HG03378 (cell line): ENCODE measurements at regions not wholly inside any gene's neighbourhood (a gene's known extent, or its start where the extent isn't known, plus 50 kb on each side); places are given as distances from the start of the nearest gene placed in this dataset.
"Not testable (repeated sequence)": the region's sequence is repeated elsewhere in the genome, so short reads cannot be mapped to it uniquely, and the experiment has no call there.

Source experiments
- ATAC-seq: cut with Tn5 transposase; IDR thresholded peaks from one replicate; pipeline ENCODE4 v1.9.1; 2021; ENCODE audit warnings: mild to moderate bottlenecking, moderate library complexity; ENCODE audit not compliant: unreplicated experiment

DNA sequence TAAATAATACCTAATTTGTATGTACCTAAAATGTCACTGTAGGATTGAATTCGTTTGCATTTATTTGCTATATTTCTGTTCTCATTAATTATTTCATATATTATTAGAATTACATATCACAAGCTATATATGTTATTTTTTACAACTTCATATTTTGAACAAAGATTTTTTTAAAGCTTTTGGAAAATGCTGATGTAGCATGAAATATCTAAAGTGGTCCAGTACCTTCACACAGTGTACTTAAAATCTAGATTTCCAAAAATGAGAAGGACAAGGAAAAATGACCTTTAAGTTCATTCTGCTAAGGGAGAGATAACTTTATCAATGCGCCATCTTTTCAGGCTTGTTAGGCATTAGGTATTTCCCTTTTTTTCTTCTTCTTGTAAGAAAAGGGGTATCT lies 71.8 kb downstream of the LARP7 start:
- no peak for ATAC-seq

DNA sequence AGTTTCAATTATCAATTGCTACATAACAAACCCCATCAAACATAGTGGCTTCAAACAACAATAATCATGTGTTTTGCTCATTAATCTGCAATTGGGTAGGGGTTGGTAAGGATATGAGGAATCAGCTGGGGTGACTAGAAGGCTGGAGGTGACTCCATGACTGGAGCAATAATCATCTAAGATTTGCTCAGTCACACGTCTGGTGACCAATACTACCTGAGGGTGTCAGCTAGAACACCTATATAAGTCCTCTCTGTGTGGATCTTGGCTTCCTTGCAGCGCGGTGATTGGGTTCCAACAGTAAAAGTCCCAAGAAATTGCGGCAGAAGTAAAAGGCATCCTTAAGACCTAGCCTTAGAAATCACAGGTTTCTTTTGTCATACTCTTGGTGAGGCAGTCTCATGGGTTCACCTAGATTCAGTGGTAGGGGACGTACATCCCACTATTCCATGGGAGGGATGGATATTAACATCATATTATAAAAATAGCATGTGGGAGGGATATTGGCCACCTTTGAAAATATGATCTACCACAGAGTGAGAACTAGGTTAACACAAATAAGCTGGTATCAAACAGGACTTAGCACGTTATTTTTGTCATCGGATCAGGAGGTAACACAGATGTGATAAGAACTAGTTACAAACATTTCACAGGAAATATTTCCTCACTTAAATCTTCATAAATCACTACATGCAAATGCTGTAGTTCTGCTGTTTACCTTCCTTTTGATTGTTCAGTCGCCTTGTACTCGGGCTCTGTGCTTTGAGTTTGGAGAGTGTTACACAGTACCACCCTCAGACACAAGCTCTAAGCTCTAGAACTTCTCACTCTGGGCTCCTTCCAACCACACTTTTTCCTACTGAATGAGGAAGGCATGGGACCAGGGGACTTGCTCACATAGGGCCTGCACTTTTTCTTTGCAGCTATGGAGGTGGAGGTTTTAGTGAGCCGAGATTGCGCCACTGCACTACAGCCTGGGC lies 78.3 kb downstream of the LARP7 start:
- ATAC-seq = no peak

DNA sequence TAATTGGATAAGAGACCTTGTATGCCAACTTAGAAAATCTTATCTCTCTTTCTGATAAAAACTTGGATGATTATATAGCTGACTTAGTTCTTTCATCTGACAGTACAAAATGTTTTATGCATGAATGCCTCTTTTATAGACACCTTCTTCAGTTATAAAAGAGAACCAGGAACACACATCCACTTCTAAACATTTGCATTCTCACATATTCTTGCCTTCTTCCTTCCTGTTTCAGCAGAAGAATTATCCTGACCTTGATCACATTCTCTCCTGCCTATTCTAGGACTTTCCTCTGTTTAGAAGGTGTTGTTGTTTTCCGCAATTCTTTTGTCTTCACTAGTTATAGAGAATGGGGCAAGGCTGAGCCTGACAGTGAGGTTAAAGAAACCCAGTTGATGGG lies 80.9 kb downstream of the LARP7 start:
- ATAC-seq = no peak

DNA sequence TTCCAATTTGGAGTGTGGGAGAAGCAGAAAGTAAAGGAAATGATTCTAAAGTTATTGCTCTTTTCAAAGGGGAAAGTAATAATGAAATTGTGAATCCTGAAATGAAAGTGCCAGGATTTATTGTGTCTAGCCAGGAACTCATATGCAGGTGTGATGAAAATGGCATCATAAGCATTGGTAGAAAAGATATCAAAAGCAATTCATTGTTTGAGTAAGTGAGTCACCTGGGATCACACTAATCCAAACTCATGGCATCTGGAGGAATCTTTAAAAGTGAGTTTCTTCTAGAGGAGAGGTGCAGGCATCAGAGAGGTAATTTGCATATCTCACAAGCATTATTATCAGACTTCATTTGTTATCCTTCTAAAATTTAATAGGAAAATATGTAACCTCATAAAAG lies 84.7 kb downstream of the LARP7 start:
- no peak for ATAC-seq

DNA sequence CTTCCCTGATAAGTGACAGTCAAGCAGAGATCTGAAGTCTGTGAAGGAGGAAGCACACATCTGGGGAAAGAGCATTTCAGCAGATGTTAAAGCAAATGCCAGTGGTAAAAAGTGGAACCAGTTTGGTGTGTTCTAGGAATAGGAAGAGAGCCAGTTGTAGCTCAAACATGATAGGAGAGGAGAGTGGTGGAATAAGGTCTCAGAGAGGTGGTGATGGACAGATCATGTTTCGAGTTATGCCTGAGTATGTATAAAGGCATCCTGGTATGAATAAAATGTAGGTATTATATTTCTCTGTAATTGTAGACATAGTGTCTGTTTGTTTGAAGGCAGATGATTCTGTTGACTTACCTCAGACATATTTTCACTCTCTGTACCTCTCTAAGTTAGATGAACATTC lies 89.1 kb downstream of the LARP7 start:
- no peak for ATAC-seq

DNA sequence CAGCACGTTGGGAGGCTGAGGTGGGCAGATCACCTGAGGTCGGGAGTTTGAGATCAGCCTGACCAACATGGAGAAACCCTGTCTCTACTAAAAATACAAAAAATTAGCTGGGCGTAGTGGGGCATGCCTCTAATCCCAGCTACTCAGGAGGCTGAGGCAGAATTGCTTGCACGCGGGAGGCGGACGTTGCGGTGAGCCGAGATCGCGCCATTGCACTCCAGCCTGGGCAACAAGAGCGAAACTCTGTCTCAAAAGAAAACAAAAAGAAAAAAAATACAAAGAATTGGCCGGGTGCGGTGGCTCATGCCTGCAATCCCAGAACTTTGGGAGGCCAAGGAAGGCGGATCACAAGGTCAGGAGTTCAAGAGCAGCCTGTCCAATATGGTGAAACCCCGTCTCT lies 90.8 kb downstream of the LARP7 start:
- not testable (repeated sequence) for ATAC-seq

DNA sequence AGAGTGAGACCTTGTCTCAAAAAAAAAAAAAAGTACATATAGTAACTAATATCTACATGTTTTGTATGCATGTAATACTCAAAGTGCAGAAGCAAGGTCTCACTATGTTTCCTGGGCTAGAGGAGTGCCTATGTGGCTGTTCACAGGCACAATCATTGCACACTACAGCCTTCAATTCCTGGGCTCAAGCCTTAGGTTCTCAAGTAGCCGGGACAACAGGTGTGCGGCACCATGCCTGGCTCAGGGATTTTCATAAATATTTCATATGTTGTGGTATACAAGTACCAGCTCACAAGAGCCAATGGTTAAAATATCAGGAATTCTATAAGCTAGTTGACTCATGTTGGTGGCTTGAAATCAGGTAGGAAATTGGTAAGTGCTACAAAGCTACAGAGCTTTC lies 94.8 kb downstream of the LARP7 start:
- ATAC-seq = no peak

DNA sequence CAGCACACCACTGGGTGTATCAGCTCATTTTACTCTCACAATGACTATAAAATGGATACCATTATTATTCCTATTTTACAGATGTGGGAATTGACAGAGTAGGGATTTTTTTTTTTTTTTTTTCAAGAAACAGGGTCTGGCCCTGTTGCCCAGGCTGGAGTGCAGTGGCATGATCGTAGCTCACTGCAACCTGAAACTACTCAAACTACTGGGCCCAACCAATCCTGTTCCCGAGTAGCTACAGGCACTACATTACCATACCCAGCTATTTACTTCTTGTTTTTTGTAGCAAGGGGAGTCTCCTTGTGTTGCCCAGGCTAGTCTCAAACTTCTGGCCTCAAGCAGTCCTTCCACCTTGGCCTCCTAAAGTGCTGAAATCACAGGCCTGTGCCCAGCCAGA lies 95.2 kb downstream of the LARP7 start:
- ATAC-seq = no peak

DNA sequence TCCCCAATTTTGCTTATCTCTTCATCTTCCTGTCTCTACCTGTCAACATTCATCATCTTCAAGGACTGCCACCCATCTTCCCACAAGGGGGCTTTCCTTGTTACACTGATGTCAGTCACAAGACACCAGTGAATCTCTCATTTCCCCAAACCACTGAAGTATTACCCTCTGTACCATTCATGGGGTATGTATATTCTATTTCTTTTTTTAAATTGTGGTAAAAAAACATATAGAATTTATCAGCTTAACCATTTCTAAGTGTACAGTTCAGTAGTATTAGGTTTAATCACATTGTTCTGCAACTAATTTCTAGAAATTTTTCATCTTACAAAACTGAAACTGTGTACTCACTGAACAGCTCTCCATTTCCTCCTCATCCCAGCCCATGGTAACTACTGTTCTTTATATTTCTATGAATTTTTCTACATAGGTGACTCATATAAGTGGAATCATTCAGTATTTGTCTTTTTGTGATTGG lies 98.6 kb downstream of the LARP7 start:
- ATAC-seq = peak; percentile 83

DNA sequence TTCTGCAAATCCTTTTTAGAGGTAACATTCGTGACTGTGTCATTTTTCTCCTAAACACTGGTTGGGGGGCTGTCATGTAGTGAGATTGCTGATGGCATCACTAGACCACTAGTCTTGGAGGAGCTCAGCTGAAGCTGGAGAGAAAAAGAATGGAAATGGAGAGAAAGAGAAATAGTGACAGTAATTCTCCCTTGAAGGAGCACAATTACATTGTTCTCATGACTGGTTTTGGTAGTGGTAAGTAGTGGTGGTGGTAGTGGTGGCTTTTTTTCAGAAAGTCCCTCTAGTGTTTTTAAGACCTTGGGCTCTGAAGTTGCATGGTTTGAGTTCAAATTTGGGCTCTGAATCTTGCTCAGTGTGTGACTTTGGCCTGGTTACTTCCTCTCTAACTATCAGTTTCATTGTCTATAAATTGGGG lies 99.8 kb downstream of the LARP7 start:
- peak; percentile 49 for ATAC-seq

DNA sequence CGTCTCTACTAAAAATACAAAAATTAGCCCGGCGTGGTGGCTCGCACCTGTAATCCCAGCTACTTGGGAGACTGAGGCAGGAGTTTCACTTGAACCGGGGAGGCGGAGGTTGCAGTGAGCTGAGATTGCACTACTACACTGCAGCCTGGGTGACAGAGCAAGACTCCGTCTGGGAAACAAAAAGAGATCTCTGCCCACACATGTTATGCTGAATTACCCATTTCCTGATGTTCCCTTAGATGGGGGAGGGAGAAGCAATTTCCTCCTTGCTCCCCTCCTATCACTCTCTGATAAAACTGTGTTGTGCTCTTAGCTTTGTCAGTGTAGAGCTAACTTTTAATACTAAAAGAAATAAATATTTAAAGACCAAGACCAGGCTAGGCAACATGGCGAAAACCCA lies 102.5 kb downstream of the LARP7 start:
- ATAC-seq = no peak

DNA sequence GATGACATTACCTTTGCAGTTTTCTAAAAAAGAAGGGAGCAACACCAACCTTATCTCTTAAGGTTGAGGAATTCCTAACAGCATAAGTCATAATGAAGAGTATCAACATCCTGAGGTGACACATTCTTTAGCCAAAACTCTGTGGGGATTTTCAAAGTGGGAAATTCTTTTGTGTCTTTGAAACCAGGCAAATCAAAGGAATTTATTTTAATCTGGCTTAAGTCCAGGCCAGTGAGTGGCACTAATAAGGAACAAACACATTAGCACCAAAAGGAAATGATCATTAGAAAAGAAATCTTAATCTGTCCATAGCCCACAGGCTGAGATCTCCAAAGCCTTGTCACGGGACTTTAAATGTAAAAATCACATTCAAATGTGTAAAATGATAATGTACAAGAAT lies 110.1 kb downstream of the LARP7 start:
- ATAC-seq = no peak

DNA sequence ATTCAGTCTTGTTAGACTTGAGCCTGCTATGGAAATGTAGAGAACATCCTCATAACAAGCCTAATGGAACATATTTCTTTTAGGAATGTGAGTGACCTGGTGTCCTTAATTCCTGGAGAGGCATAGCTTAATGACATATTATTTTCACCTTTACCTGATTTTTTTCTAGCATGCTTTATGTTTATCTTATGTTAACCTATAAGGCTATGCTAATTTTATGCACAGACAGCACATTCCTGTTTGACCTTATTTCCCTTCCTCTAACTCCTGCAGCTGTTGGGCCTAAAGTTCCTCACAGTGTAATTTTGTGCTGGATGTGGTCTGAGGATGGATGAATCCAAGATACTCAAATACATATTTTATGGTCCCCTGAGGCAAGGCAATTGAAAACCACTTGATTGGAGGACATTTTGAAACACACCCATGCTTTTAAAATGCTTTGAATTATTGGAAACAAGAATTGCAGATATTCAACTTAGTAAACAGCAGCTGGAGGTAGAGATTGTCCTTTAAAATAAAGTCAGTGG lies 111.5 kb downstream of the LARP7 start:
- ATAC-seq = no peak

DNA sequence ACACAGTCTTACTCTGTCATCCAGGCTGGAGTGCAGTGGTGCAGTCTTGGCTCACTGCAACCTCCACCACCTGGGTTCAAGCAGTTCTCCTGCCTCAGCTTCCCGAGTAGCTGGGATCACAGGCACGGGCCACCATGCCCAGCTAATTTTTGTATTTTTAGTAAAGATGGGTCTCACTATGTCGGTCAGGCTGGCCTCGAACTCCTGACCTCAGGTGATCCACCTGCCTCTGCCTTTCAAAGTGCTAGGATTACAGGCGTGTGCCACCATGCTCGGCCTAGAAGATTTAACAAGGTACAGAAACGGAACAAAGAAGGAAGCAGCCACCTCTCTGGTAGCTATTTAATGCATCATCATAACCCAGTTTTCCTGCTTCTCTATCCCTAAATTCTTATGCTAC lies 113.8 kb downstream of the LARP7 start:
- not testable (repeated sequence) for ATAC-seq

DNA sequence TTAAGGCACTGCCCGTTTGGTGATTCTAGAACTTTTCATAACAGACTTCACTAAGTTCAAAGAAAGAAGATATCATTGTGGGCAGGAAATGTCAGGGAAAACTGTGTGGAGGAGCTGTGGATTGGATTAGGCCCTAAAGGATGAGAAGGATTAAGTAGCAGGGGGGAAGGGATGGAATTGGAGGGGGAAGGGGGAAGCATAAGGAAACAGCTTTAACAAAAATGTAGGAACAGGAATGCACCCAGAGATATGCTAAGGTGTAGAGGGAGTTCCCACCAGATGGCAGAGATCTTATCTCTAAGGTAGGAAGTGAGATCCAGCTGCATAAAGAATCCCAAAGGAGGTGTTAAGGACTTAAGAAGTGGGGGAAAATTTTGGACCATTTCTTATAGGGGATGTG lies 114.5 kb downstream of the LARP7 start:
- ATAC-seq = no peak

DNA sequence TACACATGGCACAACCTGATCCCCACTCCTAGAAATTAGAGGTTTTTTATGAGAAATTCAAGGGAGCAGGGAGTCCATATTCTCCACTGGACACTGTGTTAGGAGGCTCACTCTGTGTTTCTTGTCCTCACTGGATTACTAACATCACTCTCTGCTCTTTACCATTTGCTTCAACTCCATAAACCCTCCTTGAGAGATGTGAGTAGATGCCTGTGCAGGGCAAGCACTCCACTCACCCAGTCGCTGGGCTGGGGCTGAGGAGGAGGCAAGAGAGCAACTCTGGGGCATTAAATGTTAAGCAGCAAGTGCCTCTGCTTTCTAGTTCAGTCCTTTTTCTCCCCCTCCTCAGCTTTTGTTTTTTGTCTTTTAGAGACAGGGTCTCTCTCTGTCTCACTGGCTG lies 115.1 kb downstream of the LARP7 start:
- no peak for ATAC-seq

DNA sequence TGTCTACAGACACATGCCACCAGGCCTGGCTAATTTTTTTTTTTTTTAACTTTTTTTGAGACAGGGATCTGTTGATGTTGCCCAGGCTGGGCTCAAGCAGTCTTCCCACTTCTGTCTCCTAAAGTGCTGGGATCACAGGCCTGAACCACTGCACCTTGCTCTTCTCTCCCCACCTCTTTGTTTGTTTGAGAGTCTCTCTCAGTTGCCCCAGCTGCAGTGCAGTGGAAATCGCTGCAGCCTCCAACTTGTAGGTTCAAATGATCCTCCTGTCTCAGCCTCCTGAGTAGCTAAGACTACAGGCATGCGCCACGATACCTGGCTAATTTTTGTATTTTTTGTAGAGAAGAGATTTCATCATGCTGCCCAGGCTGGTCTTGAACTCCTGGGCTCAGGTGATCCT lies 115.6 kb downstream of the LARP7 start:
- ATAC-seq = no peak

DNA sequence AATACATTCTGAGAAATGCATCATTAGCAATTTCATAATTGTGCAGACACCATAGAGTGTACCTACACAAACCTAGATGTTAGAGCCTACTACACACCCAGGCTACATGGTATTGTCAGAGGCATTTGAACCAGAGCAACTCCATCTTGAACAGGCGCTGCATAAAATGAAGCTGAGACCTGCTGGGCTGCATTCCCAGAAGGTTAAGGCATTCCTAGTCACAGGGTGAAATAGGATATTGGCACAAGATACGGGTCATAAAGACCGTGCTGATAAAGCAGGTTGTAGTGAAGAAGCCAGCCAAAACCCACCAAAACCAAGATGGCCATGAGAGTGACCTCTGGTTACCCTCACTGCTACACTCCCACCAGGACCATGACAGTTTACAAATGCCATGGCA lies 116.4 kb downstream of the LARP7 start:
- no peak for ATAC-seq

DNA sequence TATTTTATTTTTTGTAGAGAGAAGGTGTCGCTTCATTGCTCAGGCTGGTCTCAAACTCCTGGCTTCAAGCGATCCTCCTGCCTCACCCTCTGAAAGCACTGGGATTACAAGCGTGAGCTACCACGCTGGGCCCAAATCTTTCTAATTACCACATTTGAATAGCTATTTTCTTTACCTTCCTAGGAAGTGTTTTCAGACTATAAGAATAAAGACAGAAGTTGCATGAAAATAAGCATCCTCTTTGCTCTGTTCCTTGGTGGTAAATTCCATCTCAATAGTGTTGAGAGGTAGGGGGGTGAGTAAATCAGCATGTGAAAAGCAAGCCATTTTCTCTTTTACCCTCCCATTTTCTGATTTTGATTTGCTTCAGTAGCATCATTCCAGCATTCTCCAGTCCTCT lies 122.4 kb downstream of the LARP7 start:
- no peak for ATAC-seq

DNA sequence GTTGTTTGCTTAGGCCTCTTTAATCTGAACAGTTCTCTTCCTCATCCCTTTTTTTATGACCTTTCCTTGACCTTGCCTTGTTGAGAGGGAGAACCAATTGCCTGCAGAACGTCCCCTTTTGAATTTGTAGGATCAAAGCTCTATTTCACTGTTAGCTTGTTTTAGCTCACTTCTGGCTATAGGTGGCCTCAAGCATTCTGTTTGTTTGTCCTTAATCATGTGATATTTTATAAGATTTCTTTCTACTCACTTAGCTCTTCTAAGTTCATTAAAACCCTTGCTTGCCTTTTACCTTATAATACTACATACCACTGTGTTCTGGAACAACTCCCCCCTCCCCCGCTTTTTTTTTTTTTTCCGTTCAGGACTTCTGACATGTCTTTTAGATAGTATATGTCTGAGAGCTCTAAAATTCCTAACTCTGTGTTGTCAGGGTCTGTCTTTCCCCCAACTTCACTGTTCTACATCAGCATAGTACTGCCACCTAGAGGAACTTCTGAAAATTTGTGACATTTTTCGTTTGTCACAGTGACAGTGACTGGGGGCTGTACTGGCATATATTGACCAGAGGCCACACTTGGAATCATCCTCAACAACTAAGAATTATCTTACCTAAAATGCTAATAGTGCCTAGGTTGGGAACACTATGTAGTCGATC lies 128.5 kb downstream of the LARP7 start:
- ATAC-seq = peak; percentile 69

DNA sequence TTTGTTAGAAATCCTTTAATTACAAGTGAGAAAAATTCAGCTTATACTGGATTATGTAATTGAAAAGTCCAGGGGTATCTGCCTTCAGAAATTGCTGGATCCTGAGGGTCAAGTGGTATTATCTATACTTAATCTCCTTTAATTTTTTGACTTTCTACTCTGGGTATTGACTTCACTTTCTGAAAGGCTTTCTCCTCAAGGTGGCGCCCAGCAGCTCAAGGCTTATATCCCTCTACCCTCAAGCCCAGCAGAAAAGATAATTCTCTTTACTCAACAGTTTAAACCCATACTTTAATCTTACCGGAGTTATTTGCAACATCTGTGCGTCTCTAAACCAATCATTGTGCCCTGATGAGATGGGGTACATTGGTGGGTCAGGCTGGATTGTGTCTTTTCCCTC lies 129.5 kb downstream of the LARP7 start:
- no peak for ATAC-seq

DNA sequence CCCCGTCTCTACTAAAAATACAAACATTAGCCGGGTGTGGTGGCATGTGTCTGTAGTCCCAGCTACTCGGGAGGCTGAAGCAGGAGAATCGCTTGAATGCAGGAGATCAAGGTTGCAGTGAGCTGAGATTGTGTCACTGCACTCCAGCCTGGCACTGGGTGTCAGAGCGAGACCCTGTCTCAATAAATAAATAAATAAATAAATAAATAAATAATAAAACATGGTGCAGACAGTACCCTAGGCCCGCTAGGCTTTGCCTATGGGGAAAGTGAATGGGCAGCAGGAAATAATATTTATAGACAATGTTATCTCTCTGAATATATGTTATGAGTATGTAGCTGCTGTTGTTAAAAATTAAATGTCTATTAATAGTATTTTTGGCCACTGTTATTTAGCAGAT lies 130.4 kb downstream of the LARP7 start:
- ATAC-seq = no peak
